ENCODE measurements at regions not wholly inside any gene's neighbourhood (a gene's known extent, or its start where the extent isn't known, plus 50 kb on each side); places are given as distances from the start of the nearest gene placed in this dataset.

- TF ChIP-seq CTCF (IDR thresholded peaks at IDR 0.05; ENCODE audit: borderline replicate concordance, insufficient read depth, low read depth, low read length) = no peak
- no peak overlapping the region for H3K4me3 ChIP-seq (ENCODE audit: low read depth, low read length)
Observed at GRCh38 chr20:52832151-52832774, 139.9 kb upstream of the TSHZ2 start.

- TF ChIP-seq CTCF (IDR thresholded peaks at IDR 0.05; ENCODE audit: borderline replicate concordance, insufficient read depth, low read depth, low read length) = no peak
- no peak overlapping the region for H3K4me3 ChIP-seq (ENCODE audit: low read depth, low read length)
Observed at GRCh38 chr20:52830598-52830997, 141.6 kb upstream of the TSHZ2 start.

GRCh38 chr20:52829111-52829510, 143.0 kb upstream of the TSHZ2 start:
- TF ChIP-seq CTCF (IDR thresholded peaks at IDR 0.05; ENCODE audit: borderline replicate concordance, insufficient read depth, low read depth, low read length) = no peak
- no peak overlapping the region for H3K4me3 ChIP-seq (ENCODE audit: low read depth, low read length)

- TF ChIP-seq CTCF (IDR thresholded peaks at IDR 0.05; ENCODE audit: borderline replicate concordance, insufficient read depth, low read depth, low read length) = no peak
- no peak overlapping the region for H3K4me3 ChIP-seq (ENCODE audit: low read depth, low read length)
Observed at GRCh38 chr20:52828199-52828598, 144.0 kb upstream of the TSHZ2 start.

GRCh38 chr20:52826722-52827121, 145.4 kb upstream of the TSHZ2 start:
- TF ChIP-seq CTCF (IDR thresholded peaks at IDR 0.05; ENCODE audit: borderline replicate concordance, insufficient read depth, low read depth, low read length) = no peak
- H3K4me3 ChIP-seq (ENCODE audit: low read depth, low read length) = no peak overlapping the region

GRCh38 chr20:52826321-52826720, 145.8 kb upstream of the TSHZ2 start:
- no peak for TF ChIP-seq CTCF (IDR thresholded peaks at IDR 0.05; ENCODE audit: borderline replicate concordance, insufficient read depth, low read depth, low read length)
- no peak overlapping the region for H3K4me3 ChIP-seq (ENCODE audit: low read depth, low read length)

- no peak overlapping the region for H3K4me3 ChIP-seq (ENCODE audit: low read depth, low read length)
- TF ChIP-seq CTCF (IDR thresholded peaks at IDR 0.05; ENCODE audit: borderline replicate concordance, insufficient read depth, low read depth, low read length) = no peak
Observed at GRCh38 chr20:52824494-52825216, 147.5 kb upstream of the TSHZ2 start.

Measured in GM12875 (cell line).